PC-3 (cell line): ENCODE measurements at regions not wholly inside any gene's neighbourhood (a gene's known extent, or its start where the extent isn't known, plus 50 kb on each side); places are given as distances from the start of the nearest gene placed in this dataset.

Experiments
- CTCF ChIP-seq: fragments of 300-600 bp; sonication (generic); conservative IDR thresholded peaks from 2 replicates; pipeline ENCODE4 v1.5.1; 2017; ENCODE audit warnings: antibody characterized with exemption, low read depth, mild to moderate bottlenecking, low read length
- EZH2 ChIP-seq: fragments of 300-600 bp; sonication (generic); IDR thresholded peaks from one replicate; pipeline ENCODE4 v1.6.1; 2017; ENCODE audit warnings: antibody characterized with exemption, mild to moderate bottlenecking, low read length; ENCODE audit not compliant: unreplicated experiment

GRCh38 chr22:44603767-44604166 is 98.2 kb upstream of the PRR5 start:
- TF ChIP-seq CTCF (no peak), EZH2 (no peak)
